Left cardiac atrium (tissue), 4 donors: ENCODE measurements at regions not wholly inside any gene's neighbourhood (a gene's known extent, or its start where the extent isn't known, plus 50 kb on each side); places are given as distances from the start of the nearest gene placed in this dataset.
"Not testable (repeated sequence)": the region's sequence is repeated elsewhere in the genome, so short reads cannot be mapped to it uniquely, and the experiment has no call there.

Experiments used
- ATAC-seq, 2 donors: fragments of 200-7000 bp; cut with Tn5 transposase; one replicate each; pipeline ENCODE4 v1.9.1; 2020; ENCODE audit warnings: mild to moderate bottlenecking in 2 of 2, moderate library complexity in 2 of 2
- DNase-seq: peaks from one replicate; pipeline ENCODE4 v3.0.0-alpha.2; 2020
- intact Hi-C, 2 donors: fragments of 100-400 bp; cut with DNase I; formaldehyde crosslinking; loops; one replicate each; pipeline versions ENCODE4 v1.14.1 to v1.15.1; 2022 to 2023
- donor health status: DM: no; HTN: yes; CAD: no.
- donor health status: DM: no; HTN: yes; CAD: no; lungs with severe emphysema.
- donor health status: DM: yes; HTN: yes; CAD: no.
- donor health status: Dilated cardiomyopathy.

DNA sequence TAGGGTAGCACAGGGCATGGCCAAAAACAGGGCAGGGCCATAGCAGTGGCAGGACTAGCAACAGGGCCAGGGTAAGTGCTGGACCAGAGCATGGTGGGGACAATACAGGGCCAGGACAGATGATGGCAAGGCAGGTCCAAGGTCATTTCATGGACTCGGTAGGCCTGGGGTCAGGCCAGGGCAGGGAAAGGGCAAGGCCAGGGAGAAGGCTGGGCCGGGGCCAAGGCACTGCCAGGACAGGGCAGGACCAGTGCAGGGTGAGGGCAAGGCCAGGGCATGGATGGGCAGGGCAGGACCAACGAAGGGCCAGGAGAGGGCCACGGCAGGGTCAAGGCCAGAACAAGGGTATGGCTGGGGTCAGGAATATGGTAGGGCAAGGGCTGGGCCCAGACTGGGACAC lies 407.6 kb downstream of the ZNF33B start:
- intact Hi-C loops, ATAC-seq, DNase-seq: not testable (repeated sequence)

DNA sequence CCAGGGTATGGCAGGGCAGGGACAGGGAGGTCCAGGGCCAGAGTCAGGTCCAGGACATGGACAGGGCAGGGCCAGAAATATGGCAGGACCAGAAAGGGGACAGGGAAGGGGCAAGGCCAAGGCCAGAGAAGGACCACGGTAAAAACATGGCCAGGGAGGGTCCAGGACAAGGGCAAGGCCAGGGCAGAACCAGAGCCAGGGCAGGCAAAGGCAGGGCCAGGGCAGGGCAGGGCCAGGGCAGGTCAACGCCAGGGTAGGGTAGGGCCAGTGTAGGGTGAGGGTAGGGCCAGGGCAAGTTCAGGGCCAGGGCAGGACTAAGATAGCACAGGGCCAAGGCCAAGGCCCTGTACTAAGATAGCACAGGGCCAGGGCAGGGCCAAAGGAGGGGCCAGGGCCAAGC lies 408.3 kb downstream of the ZNF33B start:
- DNase-seq, intact Hi-C loops, ATAC-seq: not testable (repeated sequence)

DNA sequence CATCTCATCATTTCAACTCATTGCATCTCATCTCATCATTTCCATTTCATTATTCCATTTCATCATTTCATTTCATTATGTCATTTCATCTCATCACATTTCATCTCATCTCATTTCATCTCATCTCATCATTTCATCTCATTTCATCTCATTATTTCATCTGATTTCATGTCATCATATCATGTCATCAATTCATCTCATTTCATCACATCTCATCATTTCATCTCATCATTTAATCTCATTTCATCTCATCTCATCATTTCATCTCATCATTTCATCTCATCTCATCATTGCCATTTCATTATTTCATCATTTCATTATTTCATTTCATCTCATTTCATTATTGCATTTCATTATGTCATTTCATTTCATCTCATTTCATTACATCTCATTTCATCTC lies 410.5 kb downstream of the ZNF33B start:
- DNase-seq, ATAC-seq, intact Hi-C loops: not testable (repeated sequence)

DNA sequence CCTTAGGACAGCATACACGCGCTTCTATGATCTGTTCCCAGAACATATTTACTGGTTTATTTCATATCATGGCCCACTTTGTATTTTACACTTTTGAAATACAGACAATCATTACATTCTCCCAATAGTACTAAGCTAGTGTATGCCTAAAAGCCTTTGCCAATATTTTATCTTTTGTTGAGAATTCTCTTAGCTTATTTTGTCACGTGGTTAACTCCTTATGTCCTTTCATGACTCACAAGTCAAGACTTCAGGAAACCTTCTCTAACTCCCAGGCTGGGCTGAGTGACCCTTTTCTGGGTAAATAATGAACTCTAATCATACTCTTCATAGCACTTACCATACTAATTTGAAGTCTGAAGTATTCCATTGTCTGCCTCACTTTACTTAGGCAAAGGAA lies 444.8 kb downstream of the ZNF33B start:
- DNase-seq, ATAC-seq, intact Hi-C loops: not testable (repeated sequence)

DNA sequence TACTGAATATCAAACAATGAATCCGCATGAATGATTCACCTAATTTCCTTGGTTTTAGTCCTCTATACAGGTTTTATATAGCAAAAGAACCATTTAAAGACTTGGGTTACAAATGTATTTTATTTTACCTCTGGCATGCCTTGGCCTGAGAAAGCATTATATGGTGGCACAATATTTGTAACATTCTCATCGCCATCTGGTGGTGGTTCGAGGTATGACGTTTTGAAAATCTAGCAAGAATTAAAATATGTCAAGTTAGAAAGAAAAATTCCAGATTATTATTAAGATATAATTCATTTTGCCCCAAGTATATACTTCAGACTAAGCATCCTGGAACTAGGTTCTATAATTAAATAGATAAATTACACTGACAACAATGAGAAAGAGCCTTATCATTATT lies 445.9 kb downstream of the ZNF33B start:
- DNase-seq, intact Hi-C loops, ATAC-seq: not testable (repeated sequence)

DNA sequence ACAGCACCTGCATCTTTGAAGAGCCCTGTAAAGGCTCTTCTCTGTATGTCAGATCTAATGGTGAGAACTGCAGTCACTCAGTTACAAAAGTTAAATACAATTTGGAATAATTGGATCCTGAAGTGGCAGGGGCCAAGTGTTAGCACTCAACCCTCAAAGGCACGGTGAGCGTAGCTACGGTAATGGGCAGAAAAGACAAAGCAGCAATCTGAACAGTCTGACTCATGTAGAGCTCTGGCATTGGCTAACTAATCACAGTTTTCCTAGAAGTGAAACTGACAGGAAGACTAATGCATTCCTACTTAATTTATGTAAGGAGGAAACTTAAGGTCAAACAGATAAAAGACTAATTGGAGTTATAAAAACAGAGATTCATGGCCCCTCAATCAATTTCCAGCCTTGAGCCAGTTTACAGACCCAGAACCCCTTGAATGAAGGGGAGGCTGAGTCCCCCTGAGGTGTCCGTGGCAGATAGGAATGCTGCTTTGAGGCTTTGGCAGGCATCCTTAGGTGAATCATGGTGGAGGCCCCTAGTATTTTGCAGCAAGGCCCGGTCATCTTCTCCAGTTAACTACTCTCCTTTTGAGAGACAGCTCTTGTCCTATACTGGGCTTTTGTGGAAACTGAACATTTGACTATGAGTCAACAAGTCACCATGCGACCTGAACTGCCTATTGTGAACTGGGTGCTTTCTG lies 450.7 kb downstream of the ZNF33B start:
- ATAC-seq, DNase-seq, intact Hi-C loops: not testable (repeated sequence)

DNA sequence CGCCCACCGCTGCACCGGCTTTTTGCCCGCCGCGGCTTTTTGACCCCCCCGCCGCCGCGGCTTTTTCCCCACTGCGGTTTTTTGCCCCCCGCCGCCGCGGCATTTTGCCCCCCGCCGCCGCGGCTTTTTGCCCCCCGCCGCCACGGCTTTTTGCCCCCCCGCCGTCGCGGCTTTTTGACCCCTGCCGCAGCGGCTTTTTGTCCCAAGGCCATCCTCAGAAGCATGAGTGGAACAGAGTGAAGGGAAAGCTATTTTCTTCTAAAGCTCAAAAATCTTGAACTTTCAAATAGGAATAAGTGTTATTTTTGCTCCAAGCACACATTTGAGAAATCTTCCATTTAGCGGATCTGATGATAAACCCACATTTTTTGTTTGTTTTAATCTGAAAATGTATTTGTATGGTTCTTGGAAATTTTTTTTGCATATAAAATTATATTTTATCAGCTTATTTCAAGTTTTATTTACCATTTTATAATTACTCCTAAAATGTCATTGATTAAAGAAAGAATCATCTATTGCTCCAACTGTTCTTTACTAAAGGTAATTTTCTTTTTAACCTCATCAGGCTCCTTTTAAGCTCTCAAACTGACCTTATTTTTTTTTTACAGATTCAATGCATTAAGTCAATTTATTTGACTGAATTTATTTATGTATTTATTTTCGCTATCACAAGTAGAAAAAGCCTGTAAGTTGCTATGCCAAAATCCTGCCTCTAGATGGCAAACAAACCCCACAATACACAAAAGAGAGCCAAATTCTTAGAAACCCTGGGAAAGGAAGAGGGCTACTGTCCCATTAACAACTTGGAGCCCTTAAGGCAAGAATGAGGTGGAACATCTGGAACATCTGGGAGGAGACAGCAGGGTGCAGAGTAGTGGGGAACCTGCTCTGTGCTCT lies 460.3 kb downstream of the ZNF33B start:
- DNase-seq, ATAC-seq: not testable (repeated sequence)
- intact Hi-C loops = loop anchor here in 1 of 2 donors (10.0 kb wide), 1 partner anchor 247 kb away; no protein-coding TSS in a partner anchor

DNA sequence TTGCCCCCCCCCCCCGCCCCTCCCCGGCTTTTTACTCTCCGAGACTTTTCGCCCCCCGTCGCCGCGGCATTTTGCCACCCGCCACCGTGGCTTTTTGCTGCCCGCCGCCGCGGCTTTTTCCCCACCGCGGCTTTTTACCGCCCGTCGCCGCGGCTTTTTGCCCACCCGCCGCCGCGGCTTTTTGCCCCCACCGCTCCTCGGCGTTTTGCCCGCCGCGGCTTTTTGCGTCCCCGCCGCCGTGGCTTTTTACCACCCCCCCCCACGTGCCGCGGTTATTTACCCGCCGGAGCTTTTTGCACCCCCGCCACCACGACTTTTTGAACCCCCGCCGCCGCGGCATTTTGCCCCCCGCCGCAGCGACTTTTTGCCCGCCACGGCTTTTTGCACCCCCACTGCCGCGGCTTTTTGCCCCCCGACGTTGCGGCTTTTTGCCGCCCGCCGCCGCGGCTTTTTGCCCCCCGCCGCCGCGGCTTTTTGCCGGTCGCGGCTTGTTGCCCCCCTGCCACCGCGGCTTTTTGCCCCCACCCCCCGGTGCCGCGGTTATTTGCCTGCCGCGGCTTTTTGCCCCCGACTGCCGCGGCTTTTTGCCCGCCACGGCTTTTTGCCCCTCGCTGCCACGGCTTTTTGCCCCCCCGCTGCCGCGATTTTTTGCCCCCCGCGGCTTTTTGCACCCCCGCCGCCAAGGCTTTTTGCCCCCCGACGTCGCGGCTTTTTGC lies 461.1 kb downstream of the ZNF33B start:
- intact Hi-C loops = loop anchor here in 1 of 2 donors (10.0 kb wide), 1 partner anchor 248 kb away; no protein-coding TSS in a partner anchor
- DNase-seq (no peak), ATAC-seq (no peak)

DNA sequence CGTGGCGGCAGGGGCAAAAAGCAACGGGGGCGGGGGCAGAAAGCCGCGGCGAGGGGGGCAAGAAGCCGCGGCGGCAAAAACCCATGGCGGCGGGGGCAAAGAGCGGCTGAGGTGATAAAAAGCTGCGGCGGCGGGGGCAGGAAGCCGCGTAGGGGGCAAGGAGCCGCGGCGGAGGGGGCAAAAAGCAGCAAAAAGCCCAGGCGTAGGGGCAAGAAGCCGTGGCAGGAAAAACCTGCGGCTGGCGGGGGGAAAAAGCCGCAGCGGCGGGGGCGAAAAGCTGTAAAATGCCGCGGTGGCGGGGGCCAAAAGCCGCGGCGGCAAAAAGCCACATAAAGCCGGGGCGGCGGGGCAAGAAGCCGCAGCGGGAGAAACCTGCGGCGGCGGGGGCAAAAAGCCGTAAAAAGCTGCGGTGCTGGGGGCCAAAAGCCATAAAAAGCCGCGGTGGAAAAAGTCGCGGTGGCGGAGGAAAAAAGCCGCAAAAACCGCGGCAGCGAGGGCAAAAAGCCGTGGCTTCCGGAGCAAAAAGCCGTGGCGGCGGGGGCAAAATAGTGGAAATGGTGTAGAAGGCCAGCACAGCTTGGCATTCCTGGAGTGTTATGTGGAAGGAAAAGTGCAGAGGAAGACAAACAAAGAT lies 487.8 kb downstream of the ZNF33B start:
- ATAC-seq = no peak
- DNase-seq = no peak
- intact Hi-C loops = no loop called here

DNA sequence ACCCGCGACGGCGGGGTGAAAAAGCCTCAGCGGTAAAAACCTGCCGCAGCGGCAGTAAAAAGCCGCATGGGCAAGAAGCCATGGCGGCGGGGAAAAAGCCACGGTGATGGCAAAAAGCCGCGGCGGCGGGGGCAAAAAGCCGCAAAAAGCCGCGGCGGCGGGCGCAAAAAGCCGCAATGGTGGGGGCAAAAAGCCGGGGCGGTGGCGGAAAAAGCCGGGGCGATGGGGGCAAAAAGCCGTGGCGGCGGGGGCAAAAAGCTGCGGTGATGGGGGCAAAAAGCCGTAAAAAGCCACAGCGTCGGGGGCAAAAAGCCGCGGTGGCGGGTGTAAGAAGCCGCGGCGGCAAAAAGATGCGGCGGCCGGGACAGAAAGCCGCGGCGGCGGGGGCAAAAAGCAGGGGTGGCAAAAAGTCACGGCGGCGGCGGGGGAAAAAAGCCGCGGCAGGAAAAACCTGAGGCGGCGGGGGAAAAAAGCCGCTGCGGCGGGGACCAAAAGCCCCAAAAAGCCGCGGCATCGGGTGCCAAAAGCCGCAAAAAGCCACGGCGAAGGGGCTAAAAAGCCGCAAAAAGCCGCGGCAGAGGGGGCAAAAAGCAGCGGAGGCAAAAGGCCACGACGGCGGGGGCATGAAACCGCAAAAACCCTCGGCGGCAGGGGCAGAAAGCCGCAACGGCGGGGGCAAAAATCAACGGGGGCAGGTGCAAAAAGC lies 488.5 kb downstream of the ZNF33B start:
- no peak for DNase-seq
- intact Hi-C loops = no loop called here
- no peak for ATAC-seq

DNA sequence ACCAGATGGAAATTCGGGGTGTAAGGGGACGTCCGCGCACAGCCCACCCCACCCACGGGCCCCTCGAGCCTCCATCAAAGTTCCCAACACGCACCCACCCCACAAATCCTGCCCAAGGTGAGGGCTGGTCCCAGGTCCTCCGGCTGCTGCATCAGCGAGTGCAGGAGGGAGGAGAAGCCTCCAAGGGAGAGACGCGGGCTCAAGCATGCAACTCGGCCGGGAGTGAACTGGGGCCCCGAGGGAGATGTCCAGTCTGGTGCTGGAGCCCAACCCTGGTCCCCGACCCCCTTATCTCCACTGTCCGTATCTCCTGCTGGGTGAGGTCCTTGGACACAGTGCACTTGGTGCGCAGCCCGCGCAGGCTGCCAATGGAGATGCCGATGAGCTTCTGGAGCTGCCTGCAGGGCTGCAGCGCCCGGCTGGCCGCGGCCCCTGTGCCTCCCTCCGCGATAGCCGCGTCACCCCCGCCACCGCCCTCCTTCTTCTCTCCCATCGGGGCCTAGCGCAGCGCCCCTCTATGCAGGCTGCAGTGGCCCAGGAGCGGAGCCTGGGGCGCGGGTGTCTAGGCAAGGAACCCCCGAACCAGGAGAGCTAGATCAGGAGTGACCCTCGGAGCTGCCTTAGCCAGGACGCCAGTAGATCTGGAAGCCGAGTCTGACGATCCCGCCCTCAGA lies 489.2 kb downstream of the ZNF33B start:
- no peak for ATAC-seq
- intact Hi-C loops = no loop called here

DNA sequence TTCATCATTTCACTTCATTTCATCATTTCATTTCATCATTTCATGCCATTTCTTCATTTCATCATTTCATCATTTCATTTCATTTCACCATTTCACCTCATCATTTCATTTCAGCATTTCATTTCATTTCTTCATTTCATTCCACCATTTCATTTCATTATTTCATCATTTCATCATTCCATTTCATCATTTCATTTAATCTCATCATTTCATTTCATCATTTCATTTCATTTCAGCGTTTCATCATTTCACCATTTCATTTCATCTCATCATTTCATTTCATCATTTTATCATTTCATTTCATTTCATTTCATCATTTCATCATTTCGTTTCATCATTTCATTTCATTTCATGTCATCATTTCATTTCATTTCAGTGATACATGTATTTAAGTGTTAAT lies 492.2 kb downstream of the ZNF33B start:
- DNase-seq, intact Hi-C loops, ATAC-seq: not testable (repeated sequence)

More for the DNA sequence above, 489.2 kb downstream of the ZNF33B start:
- peak; percentile 34 for DNase-seq

DNA sequence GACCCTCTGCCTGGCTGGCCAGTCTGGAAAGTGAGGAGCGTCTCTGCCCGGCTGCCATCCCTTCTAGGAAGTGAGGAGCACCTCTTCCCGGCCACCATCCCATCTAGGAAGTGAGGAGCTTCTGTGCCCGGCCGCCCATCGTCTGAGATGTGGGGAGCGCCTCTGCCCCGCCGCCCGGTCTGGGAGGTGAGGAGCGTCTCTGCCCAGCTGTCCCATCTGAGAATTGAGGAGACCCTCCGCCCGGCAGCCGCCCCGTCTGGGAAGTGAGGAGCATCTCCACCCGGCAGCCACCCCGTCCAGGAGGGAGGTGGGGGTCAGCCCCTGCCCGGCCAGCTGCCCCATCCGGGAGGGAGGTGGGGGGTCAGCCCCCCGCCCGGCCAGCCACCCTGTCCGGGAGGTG lies 500.3 kb downstream of the ZNF33B start:
- DNase-seq, intact Hi-C loops, ATAC-seq: not testable (repeated sequence)

DNA sequence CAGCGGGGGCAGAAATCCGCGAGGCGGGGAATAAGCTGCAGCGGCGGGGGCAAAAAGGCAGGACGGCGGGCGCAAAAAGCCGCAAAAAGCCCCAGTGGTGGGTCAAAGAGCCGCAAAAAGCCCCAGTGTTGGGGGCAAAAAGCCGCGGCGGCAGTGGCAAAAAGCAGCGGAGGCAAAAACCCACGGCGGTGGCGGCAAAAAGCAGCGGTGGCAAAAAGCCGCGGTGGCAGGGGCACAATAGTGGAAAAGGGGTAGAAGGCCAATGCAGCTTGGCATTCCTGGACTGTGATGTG lies 525.3 kb downstream of the ZNF33B start:
- intact Hi-C loops = no loop called here
- ATAC-seq = no peak
- no peak for DNase-seq

DNA sequence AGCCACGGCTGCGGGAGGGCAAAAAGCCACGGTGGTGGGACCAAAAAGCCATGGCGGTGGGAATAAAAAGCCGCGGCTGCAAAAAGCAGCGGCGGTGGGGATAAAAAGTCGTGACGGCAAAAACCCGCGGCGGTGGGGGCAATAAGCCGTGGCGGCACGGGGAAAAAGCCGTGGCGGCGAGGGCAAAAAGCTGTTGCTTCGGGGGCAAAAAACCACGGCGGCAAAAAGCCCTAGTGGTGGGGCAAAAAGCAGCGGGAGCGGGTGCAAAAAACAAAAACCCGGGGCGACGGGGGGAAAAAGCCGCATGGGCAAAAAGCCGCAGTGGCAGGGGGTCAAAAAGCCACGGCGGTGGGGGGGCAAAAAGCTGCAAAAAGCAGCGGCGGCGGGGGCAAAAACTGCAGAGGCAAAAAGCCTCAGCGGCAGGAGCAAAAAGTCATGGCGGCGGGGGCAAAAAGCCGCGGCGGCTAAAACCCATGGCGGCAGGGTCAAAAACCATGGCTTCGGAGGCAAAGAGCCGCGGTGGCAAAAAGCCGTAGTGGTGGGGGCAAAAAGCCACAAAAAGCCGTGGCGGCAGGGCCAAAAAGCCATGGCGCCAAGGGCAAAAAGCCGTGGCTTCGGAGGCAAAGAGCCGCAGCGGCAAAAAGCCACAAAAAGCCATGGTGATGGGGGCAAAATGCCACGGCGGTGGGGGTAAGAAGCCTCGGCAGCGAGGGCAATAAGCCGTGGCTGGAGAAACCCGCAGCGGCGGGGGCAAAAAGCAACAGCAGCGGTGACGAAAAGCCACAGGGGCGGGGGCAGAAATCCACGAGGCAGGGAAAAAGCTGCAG lies 525.8 kb downstream of the ZNF33B start:
- DNase-seq = no peak
- no peak for ATAC-seq
- intact Hi-C loops = no loop called here

DNA sequence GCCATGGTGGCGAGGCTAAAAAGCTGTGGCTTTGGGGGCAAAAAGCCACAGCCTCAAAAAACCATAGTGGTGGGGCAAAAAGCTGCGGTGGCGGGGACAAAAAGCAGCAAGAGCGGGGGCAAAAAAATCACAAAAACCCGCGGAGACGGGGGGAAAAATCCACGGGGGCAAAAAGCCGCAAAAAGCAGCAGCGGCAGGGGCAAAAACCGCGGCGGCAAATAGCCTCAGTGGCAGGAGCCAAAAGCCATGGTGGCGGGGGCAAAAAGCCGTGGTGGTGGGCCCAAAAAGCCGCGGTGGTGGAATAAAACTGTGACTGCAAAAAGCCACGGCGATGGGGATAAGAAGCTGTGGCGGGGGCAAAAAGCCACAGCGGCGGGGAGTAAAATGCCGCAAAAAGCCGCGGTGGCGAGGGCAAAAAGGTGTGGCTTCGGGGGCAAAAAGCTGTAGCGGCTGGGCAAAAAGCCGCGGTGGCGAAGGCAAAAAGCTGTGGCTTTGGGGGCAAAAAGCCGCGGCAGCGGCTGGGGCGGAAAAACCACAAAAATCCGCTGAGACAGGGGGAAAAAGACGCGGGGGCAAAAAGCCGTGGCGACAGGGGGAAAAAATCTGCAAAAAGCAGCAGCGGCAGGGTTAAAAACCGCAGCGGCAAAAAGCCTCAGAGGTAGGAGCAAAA lies 526.6 kb downstream of the ZNF33B start:
- DNase-seq = no peak
- intact Hi-C loops = no loop called here
- no peak for ATAC-seq

DNA sequence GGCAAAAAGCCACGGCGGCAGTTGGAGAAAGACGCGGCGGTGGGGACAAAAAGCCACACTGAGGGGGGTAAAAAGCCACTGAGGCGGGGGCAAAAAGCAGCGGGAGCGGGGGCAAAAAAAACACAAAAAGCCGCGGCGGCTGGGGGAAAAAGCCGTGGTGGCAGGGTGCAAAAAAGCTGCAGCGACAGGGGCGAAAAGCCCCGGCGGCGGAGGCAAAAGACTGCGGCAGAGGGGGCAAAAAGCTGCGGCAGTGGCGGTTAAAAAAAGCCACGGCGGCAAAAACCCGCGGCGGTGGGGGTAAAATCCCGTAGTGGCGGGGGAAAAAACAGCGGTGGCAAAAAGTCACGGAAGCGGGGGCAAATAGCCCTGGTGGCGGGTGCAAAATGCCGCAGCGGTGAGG lies 527.3 kb downstream of the ZNF33B start:
- DNase-seq (no peak), ATAC-seq (no peak)
- intact Hi-C loops = no loop called here
